Nephron (organoid): ENCODE measurements at regions not wholly inside any gene's neighbourhood (a gene's known extent, or its start where the extent isn't known, plus 50 kb on each side); places are given as distances from the start of the nearest gene placed in this dataset.

Experiments
- H3K27ac Mint-ChIP-seq, 3 experiments: 2 replicates each; pipeline ENCODE4 v1.8.0; 2020; ENCODE audit warnings: mixed read lengths in 3 of 3, mild to moderate bottlenecking in 2 of 3, moderate library complexity in 1 of 3
- H3K27me3 Mint-ChIP-seq: 2 replicates; pipeline ENCODE4 v1.8.0; 2021; ENCODE audit warnings: low read depth, mild to moderate bottlenecking, moderate library complexity, mixed read lengths
- H3K36me3 Mint-ChIP-seq: 2 replicates; pipeline ENCODE4 v1.8.0; 2020; ENCODE audit warnings: low read depth, mixed read lengths
- H3K4me1 Mint-ChIP-seq: 2 replicates; pipeline ENCODE4 v1.8.0; 2020; ENCODE audit warnings: mixed read lengths
- H3K4me3 Mint-ChIP-seq, 3 experiments: 2 replicates each; pipeline ENCODE4 v1.8.0; 2020; ENCODE audit warnings: mild to moderate bottlenecking in 3 of 3, mixed read lengths in 3 of 3, moderate library complexity in 2 of 3
- H3K9me3 Mint-ChIP-seq: 2 replicates; pipeline ENCODE4 v1.8.0; 2020; ENCODE audit warnings: mixed read lengths
- TF ChIP-seq, protein P1 (sequence below), 3 experiments: fragments of 200-600 bp; sonication (generic); IDR thresholded peaks; one replicate each; pipeline ENCODE4 v1.5.0; 2021; ENCODE audit warnings: antibody characterized with exemption in 3 of 3; ENCODE audit not compliant: unreplicated experiment in 3 of 3

GRCh38 chr1:212177542-212177941, 107.7 kb upstream of the PPP2R5A start:
- TF ChIP-seq, protein P1, sequence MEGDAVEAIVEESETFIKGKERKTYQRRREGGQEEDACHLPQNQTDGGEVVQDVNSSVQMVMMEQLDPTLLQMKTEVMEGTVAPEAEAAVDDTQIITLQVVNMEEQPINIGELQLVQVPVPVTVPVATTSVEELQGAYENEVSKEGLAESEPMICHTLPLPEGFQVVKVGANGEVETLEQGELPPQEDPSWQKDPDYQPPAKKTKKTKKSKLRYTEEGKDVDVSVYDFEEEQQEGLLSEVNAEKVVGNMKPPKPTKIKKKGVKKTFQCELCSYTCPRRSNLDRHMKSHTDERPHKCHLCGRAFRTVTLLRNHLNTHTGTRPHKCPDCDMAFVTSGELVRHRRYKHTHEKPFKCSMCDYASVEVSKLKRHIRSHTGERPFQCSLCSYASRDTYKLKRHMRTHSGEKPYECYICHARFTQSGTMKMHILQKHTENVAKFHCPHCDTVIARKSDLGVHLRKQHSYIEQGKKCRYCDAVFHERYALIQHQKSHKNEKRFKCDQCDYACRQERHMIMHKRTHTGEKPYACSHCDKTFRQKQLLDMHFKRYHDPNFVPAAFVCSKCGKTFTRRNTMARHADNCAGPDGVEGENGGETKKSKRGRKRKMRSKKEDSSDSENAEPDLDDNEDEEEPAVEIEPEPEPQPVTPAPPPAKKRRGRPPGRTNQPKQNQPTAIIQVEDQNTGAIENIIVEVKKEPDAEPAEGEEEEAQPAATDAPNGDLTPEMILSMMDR (IDR thresholded peaks at IDR 0.05; ENCODE audit: unreplicated experiment in 3 of 3) = no peak
- Mint-ChIP-seq H3K27ac (no peak overlapping the region), H3K27me3 (no peaks in the 10 kb centered on the region), H3K4me3 (no peak overlapping the region), H3K4me1 (peaks cover 7% of the 10 kb centered on the region), H3K36me3 (no peaks in the 10 kb centered on the region), H3K9me3 (peaks cover 4% of the 10 kb centered on the region)

GRCh38 chr1:212178851-212179250, 106.4 kb upstream of the PPP2R5A start:
- H3K36me3 Mint-ChIP-seq = no peaks in the 10 kb centered on the region
- H3K4me1 Mint-ChIP-seq = peaks cover 7% of the 10 kb centered on the region
- no peak overlapping the region for H3K27ac Mint-ChIP-seq
- H3K4me3 Mint-ChIP-seq = no peak overlapping the region
- H3K9me3 Mint-ChIP-seq = peaks cover 4% of the 10 kb centered on the region
- TF ChIP-seq, protein P1 (IDR thresholded peaks at IDR 0.05; ENCODE audit: unreplicated experiment in 3 of 3) = no peak
- no peaks in the 10 kb centered on the region for H3K27me3 Mint-ChIP-seq

- TF ChIP-seq, protein P1 (IDR thresholded peaks at IDR 0.05; ENCODE audit: unreplicated experiment in 3 of 3) = no peak
- Mint-ChIP-seq H3K4me1 (peaks cover 7% of the 10 kb centered on the region), H3K4me3 (no peak overlapping the region), H3K36me3 (no peaks in the 10 kb centered on the region), H3K9me3 (peaks cover 4% of the 10 kb centered on the region), H3K27ac (no peak overlapping the region), H3K27me3 (peaks cover 3% of the 10 kb centered on the region)
These were observed 105.7 kb upstream of the PPP2R5A start for GRCh38 chr1:212179394-212180076.

DNA sequence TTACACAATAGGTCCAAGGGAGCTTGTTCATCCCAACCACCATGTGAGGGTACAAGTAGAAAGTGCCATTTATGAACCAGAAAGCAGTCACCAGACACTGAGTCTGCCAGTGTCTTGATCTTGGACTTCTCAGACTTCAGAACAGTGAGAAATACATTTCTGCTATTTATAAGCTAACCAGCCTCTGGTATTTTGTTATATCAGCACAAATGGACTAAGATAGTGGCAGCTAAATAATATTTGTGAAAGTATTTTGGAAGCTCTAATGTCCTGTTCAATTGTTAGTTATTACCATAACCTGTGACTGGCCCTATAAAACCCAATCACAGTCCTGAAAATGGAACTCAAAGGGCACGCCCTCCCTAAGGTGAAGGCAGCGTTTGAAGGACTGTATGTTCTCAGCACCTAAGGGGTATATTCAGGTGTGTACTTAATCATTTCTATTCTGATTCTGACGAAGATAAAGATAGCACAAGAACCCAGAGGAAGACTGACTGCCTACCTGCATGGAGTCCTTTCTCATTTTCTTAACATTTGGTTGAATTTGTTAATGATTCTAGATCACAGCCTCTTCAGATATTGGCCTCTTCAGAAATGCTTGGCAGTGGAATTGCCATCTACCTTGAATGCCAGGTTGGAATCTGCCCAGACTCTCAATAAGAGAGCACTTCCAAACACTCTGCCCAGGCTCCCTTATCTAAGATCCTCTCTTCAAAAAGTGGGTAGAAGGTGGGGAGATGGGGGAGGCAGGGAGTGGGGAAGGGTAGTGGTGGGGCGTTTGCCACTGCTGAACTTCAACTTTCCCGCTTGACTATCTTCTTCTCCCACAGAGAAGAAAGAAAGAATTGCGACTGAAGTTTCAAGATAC, 104.0 kb upstream of the PPP2R5A start:
- H3K36me3 Mint-ChIP-seq = no peaks in the 10 kb centered on the region
- peaks cover 8% of the 10 kb centered on the region for H3K27me3 Mint-ChIP-seq
- no peak overlapping the region for H3K27ac Mint-ChIP-seq
- peaks cover 7% of the 10 kb centered on the region for H3K4me1 Mint-ChIP-seq
- no peak overlapping the region for H3K4me3 Mint-ChIP-seq
- TF ChIP-seq, protein P1 (IDR thresholded peaks at IDR 0.05; ENCODE audit: unreplicated experiment in 3 of 3) = no peak
- peaks cover 4% of the 10 kb centered on the region for H3K9me3 Mint-ChIP-seq

DNA sequence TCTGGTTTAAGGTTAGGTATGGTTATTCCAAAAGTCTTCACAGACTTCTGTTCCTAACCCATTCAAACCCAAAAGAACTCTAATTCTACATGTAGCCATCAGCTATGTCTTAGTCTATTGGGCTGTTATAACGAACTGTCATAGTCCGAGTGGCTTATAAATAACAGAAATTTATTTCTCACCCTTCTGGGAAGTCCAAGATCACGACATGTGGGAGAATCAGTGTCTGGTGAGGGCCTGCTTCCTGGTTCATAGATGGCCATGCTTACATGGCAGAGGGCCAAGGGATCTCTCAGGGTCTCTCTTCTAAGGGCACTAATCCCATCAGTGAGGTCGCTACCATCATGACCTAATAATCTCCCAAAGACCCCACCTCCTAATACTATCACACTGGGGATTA, 103.0 kb upstream of the PPP2R5A start:
- H3K27ac Mint-ChIP-seq = no peak overlapping the region
- H3K9me3 Mint-ChIP-seq = peaks cover 4% of the 10 kb centered on the region

More for the DNA sequence above, 103.0 kb upstream of the PPP2R5A start:
- Mint-ChIP-seq H3K4me1 (peaks cover 7% of the 10 kb centered on the region), H3K4me3 (no peak overlapping the region), H3K36me3 (no peaks in the 10 kb centered on the region), H3K27me3 (peaks cover 8% of the 10 kb centered on the region)
- TF ChIP-seq, protein P1 (IDR thresholded peaks at IDR 0.05; ENCODE audit: unreplicated experiment in 3 of 3) = no peak
